ENCODE measurements at regions not wholly inside any gene's neighbourhood (a gene's known extent, or its start where the extent isn't known, plus 50 kb on each side); places are given as distances from the start of the nearest gene placed in this dataset.
A peak's percentile ranks its signal among the peaks of the same experiment; 100 is the strongest.

DNA sequence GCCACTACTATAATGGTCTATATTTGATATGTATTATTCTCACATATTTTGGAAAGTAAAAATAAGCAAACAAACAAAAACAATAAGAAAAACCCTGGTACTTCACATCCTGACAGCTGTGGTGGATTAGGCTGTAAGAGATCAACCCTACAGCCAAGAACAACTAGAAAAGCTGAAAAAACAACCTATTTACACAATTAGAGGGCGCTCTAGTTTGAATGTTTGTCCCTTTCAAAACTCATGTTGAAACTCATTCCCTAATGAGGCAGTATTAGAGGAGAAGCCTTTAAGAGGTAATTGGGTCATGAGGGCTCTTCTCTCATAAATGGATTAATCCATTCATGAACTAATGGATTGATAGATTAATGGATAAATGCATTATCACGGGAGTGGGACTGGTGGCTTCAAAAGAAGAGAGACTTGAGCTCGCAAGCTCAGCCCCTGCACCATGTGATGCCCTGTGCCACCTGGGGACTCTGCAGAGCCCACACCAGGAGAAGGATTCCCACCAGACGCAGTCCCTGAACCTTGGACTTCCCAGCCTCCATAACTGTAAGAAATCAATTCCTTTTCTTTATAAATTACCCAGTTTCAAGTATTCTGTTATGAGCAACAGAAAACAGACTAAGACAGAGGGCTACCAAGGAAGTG is 733.9 kb upstream of the ARGLU1 start:
- Histone ChIP-seq H4K20me1 (ENCODE audit: insufficient read depth) (no peaks in the 10 kb centered on the region), H3F3A (replicated peaks; ENCODE audit: insufficient read depth) (no peaks in the 10 kb centered on the region), H3K4me3 (ENCODE audit: low read depth in 2 of 2, low read length in 1 of 2) (no peak overlapping the region), H3K9ac (no peak overlapping the region), H3K4me1 (ENCODE audit: control insufficient read depth in 1 of 2, insufficient read depth in 2 of 2, low read depth in 1 of 2, low read length in 1 of 2) (no peaks in the 10 kb centered on the region; a peak in 2 of 4 replicates), H3K4me2 (no peak overlapping the region), H3K27ac (ENCODE audit: low read depth in 2 of 2, low read length in 1 of 2) (no peak overlapping the region), H3K9me3 (no peaks in the 10 kb centered on the region), H3K79me2 (ENCODE audit: insufficient read depth) (peaks cover 11% of the 10 kb centered on the region; the same call in 1 of the 2 replicates), H3K27me3 (ENCODE audit: insufficient read depth) (no peaks in the 10 kb centered on the region), H3K9me2 (no peaks in the 10 kb centered on the region), H2AFZ (ENCODE audit: low read depth) (no peak overlapping the region), H3K36me3 (replicated peaks in 1 of 2; ENCODE audit: control insufficient read depth in 1 of 2, insufficient read depth in 2 of 2, low read length in 1 of 2) (no peaks in the 10 kb centered on the region)
- TF ChIP-seq, protein P1, sequence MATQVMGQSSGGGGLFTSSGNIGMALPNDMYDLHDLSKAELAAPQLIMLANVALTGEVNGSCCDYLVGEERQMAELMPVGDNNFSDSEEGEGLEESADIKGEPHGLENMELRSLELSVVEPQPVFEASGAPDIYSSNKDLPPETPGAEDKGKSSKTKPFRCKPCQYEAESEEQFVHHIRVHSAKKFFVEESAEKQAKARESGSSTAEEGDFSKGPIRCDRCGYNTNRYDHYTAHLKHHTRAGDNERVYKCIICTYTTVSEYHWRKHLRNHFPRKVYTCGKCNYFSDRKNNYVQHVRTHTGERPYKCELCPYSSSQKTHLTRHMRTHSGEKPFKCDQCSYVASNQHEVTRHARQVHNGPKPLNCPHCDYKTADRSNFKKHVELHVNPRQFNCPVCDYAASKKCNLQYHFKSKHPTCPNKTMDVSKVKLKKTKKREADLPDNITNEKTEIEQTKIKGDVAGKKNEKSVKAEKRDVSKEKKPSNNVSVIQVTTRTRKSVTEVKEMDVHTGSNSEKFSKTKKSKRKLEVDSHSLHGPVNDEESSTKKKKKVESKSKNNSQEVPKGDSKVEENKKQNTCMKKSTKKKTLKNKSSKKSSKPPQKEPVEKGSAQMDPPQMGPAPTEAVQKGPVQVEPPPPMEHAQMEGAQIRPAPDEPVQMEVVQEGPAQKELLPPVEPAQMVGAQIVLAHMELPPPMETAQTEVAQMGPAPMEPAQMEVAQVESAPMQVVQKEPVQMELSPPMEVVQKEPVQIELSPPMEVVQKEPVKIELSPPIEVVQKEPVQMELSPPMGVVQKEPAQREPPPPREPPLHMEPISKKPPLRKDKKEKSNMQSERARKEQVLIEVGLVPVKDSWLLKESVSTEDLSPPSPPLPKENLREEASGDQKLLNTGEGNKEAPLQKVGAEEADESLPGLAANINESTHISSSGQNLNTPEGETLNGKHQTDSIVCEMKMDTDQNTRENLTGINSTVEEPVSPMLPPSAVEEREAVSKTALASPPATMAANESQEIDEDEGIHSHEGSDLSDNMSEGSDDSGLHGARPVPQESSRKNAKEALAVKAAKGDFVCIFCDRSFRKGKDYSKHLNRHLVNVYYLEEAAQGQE (IDR thresholded peaks at IDR 0.05; ENCODE audit: low read depth, low read length): no peak
- TF ChIP-seq RAD21 (IDR thresholded peaks at IDR 0.05; ENCODE audit: low read length): peak; percentile 29; the same call in 1 of the 2 replicates
- TF ChIP-seq, protein P2, sequence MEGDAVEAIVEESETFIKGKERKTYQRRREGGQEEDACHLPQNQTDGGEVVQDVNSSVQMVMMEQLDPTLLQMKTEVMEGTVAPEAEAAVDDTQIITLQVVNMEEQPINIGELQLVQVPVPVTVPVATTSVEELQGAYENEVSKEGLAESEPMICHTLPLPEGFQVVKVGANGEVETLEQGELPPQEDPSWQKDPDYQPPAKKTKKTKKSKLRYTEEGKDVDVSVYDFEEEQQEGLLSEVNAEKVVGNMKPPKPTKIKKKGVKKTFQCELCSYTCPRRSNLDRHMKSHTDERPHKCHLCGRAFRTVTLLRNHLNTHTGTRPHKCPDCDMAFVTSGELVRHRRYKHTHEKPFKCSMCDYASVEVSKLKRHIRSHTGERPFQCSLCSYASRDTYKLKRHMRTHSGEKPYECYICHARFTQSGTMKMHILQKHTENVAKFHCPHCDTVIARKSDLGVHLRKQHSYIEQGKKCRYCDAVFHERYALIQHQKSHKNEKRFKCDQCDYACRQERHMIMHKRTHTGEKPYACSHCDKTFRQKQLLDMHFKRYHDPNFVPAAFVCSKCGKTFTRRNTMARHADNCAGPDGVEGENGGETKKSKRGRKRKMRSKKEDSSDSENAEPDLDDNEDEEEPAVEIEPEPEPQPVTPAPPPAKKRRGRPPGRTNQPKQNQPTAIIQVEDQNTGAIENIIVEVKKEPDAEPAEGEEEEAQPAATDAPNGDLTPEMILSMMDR (IDR thresholded peaks at IDR 0.05): peak; percentile 18; the same call in 1 of the 2 replicates
- no peak for DNase-seq
- POLR2A ChIA-PET: no interaction called here
- CTCF ChIA-PET: no interaction called here
- WGBS (ENCODE audit: low lambda C conversion rate): 74% methylated on average over 4 of the region's 4 CpGs

DNA sequence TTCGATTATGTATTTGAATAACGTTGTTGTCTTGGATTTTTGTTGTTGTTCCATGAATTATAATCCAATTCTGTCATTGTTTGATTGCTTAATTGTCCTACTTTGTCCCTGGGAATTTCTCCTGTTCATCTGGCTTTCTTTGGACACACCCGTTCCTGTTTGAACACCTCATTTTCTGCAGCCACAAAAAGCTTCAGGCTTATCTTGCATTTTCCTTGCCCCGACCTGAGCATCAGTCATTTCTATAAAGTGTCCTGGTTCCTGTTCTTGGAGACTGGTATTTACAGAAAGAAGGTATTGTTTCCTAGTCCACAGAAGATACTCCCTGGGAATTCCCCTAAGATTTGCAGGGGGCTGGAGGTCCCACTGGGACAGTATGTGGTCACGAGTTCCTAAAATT is 731.8 kb upstream of the ARGLU1 start:
- TF ChIP-seq RFX5 (IDR thresholded peaks at IDR 0.05; ENCODE audit: low read length) (no peak), TCF12 (IDR thresholded peaks at IDR 0.05) (no peak), MEF2A (IDR thresholded peaks at IDR 0.05; ENCODE audit: borderline replicate concordance, low read depth) (no peak)
- TF ChIP-seq, protein P1 (IDR thresholded peaks at IDR 0.05; ENCODE audit: low read depth, low read length): no peak
- TF ChIP-seq, protein P2 (IDR thresholded peaks at IDR 0.05): no peak
- DNase-seq: no peak
- H3K27me3 ChIP-seq (ENCODE audit: insufficient read depth): no peaks in the 10 kb centered on the region
- CTCF ChIA-PET: no interaction called here
- no peaks in the 10 kb centered on the region for H4K20me1 ChIP-seq (ENCODE audit: insufficient read depth)
- POLR2A ChIA-PET: no interaction called here
- no peaks in the 10 kb centered on the region for H3K36me3 ChIP-seq (replicated peaks in 1 of 2; ENCODE audit: control insufficient read depth in 1 of 2, insufficient read depth in 2 of 2, low read length in 1 of 2)
- H3K9me2 ChIP-seq: no peaks in the 10 kb centered on the region
- H3K9me3 ChIP-seq: no peaks in the 10 kb centered on the region
- H3K27ac ChIP-seq (ENCODE audit: low read depth in 2 of 2, low read length in 1 of 2): no peak overlapping the region
- peaks cover 8% of the 10 kb centered on the region for H3F3A ChIP-seq (replicated peaks; ENCODE audit: insufficient read depth)
- no peak overlapping the region for H3K9ac ChIP-seq
- no peak overlapping the region for H3K4me3 ChIP-seq (ENCODE audit: low read depth in 2 of 2, low read length in 1 of 2)
- H3K79me2 ChIP-seq (ENCODE audit: insufficient read depth): peaks cover 11% of the 10 kb centered on the region; the same call in 1 of the 2 replicates
- H2AFZ ChIP-seq (ENCODE audit: low read depth): no peak overlapping the region
- no peak overlapping the region for H3K4me2 ChIP-seq
- WGBS (ENCODE audit: low lambda C conversion rate): 82% methylated on average over 5 of the region's 5 CpGs
- H3K4me1 ChIP-seq (ENCODE audit: control insufficient read depth in 1 of 2, insufficient read depth in 2 of 2, low read depth in 1 of 2, low read length in 1 of 2): no peaks in the 10 kb centered on the region; a peak in 2 of 4 replicates
